ENCODE measurements at regions not wholly inside any gene's neighbourhood (a gene's known extent, or its start where the extent isn't known, plus 50 kb on each side); places are given as distances from the start of the nearest gene placed in this dataset.

DNA sequence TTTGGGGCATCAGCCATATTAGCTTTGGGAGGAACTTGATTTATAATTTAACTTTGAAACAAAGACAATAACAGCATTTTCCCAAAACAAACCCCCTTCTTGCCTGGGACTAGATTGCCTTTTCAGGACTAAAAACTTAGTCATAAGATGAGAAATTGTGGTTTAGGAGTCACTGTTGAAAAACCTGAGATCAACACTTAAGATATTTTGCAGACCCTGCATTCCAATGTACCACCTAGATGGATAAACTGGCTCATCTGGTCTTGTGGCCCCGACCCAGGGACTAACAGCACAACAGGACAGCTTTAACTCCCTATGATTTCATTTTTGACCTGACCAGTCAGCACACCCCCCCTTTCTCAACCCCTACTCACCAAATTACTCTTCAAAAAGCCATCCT is 1165.4 kb downstream of the XPNPEP1 start:
- Histone ChIP-seq H3K4me3 (no peak overlapping the region), H3K9me3 (peaks cover 0 to 3% of the 10 kb centered on the region in 2 donors), H3K27ac (no peak overlapping the region), H3K36me3 (no peaks in the 10 kb centered on the region), H3K27me3 (no peaks in the 10 kb centered on the region), H3K4me1 (no peaks in the 10 kb centered on the region)
- intact Hi-C loops (cut with DNase I; ENCODE audit: low total_unique reads) = no loop called here
- TF ChIP-seq, protein P1, sequence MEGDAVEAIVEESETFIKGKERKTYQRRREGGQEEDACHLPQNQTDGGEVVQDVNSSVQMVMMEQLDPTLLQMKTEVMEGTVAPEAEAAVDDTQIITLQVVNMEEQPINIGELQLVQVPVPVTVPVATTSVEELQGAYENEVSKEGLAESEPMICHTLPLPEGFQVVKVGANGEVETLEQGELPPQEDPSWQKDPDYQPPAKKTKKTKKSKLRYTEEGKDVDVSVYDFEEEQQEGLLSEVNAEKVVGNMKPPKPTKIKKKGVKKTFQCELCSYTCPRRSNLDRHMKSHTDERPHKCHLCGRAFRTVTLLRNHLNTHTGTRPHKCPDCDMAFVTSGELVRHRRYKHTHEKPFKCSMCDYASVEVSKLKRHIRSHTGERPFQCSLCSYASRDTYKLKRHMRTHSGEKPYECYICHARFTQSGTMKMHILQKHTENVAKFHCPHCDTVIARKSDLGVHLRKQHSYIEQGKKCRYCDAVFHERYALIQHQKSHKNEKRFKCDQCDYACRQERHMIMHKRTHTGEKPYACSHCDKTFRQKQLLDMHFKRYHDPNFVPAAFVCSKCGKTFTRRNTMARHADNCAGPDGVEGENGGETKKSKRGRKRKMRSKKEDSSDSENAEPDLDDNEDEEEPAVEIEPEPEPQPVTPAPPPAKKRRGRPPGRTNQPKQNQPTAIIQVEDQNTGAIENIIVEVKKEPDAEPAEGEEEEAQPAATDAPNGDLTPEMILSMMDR (IDR thresholded peaks at IDR 0.05) = no peak
- no peak for TF ChIP-seq POLR2A (IDR thresholded peaks at IDR 0.05)
- DNase-seq = no peak

DNA sequence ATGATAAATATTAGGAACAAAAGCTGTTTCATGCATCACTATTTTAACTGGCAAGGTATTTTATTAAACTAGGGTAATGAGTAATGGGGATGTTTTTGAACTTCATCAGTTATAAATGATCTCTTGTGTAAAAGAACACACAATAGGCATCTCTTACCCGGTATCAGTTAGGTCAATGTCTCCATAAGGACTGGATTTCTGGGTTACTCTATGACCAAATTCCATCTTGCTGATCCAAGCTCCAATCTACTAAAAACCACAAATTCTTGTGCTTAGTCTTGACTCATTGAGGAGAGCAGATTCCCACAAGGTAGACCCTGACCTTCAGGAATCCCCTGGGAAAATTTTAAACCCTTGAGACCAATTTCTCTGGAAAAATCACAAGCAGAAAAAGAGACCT is 1167.7 kb downstream of the XPNPEP1 start:
- no peaks in the 10 kb centered on the region for H3K4me1 ChIP-seq
- intact Hi-C loops (cut with DNase I; ENCODE audit: low total_unique reads) = no loop called here
- DNase-seq = no peak
- H3K27me3 ChIP-seq = no peaks in the 10 kb centered on the region
- H3K9me3 ChIP-seq = peaks cover 0 to 3% of the 10 kb centered on the region in 2 donors
- no peak overlapping the region for H3K27ac ChIP-seq
- TF ChIP-seq, protein P1 (IDR thresholded peaks at IDR 0.05) = no peak
- no peak for TF ChIP-seq POLR2A (IDR thresholded peaks at IDR 0.05)
- no peak overlapping the region for H3K4me3 ChIP-seq
- H3K36me3 ChIP-seq = no peaks in the 10 kb centered on the region

DNA sequence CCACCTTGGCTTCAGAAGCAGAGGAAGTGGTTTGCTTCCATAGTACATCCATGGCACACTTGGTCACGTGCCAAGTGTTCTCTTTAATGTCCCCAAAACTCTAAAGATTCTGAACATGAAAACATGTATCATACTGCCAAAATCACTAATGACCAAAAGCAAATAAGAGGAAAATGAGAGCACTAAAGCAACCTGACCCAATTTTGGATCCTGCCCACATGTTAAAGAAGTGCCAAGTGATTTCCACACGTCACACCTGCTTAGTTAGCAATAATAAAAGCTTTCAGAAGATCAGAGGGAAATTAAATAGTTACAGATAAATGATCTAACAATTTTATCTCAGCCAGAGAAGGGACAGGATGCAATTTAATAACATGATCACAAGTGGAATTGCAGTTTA is 1170.0 kb downstream of the XPNPEP1 start:
- Histone ChIP-seq H3K4me3 (no peak overlapping the region), H3K36me3 (no peaks in the 10 kb centered on the region), H3K9me3 (peaks cover 0 to 3% of the 10 kb centered on the region in 2 donors), H3K4me1 (no peaks in the 10 kb centered on the region), H3K27ac (no peak overlapping the region), H3K27me3 (no peaks in the 10 kb centered on the region)
- no peak for DNase-seq
- TF ChIP-seq, protein P1 (IDR thresholded peaks at IDR 0.05) = no peak
- no peak for TF ChIP-seq POLR2A (IDR thresholded peaks at IDR 0.05)
- intact Hi-C loops (cut with DNase I; ENCODE audit: low total_unique reads) = no loop called here

DNA sequence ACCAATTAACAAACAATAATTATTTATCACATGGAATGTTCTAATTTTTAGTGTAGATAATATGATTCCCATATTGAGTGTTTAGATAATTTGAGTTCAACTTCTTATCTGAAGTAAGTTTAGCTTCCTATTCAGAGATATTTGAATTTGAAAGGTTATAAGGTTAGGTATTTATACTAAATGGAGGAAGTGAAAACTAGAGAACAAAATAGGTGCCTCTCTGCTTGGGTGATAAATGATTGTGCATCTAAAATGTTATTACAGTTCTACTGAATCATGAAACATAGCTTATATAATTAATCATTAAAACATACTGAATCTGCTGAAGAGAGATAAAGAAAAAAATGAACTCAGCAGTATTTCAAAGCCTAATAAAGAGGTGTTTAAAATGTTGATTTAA is 1174.3 kb downstream of the XPNPEP1 start:
- no peaks in the 10 kb centered on the region for H3K9me3 ChIP-seq
- DNase-seq = no peak
- TF ChIP-seq, protein P1 (IDR thresholded peaks at IDR 0.05) = no peak
- TF ChIP-seq POLR2A (IDR thresholded peaks at IDR 0.05) = no peak
- H3K4me1 ChIP-seq = no peaks in the 10 kb centered on the region
- no peaks in the 10 kb centered on the region for H3K36me3 ChIP-seq
- no peak overlapping the region for H3K4me3 ChIP-seq
- intact Hi-C loops (cut with DNase I; ENCODE audit: low total_unique reads) = no loop called here
- H3K27me3 ChIP-seq = no peaks in the 10 kb centered on the region
- no peak overlapping the region for H3K27ac ChIP-seq

DNA sequence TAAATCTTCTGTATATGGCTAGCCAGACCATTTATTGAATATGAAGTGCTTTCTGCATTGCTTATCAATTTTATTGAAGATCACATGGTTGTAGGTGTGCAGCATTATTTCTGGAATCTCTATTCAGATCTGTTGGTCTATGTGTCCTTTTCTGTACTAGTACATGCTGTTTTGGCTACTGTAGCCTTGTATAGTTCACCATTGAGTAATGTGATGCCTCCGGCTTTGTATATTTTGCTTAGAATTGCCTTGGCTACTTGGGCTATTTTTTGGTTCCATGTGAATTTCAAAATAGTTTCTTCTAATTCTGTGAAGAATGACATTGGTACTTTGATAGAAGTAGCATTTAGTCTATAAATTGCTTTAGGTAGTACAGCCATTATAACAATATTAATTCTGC is 1187.2 kb downstream of the XPNPEP1 start:
- Histone ChIP-seq H3K27ac (no peak overlapping the region), H3K4me3 (no peak overlapping the region), H3K9me3 (no peaks in the 10 kb centered on the region), H3K27me3 (no peaks in the 10 kb centered on the region), H3K36me3 (no peaks in the 10 kb centered on the region), H3K4me1 (no peaks in the 10 kb centered on the region)
- intact Hi-C loops (cut with DNase I; ENCODE audit: low total_unique reads) = no loop called here
- TF ChIP-seq, protein P1 (IDR thresholded peaks at IDR 0.05) = no peak
- TF ChIP-seq POLR2A (IDR thresholded peaks at IDR 0.05) = no peak
- no peak for DNase-seq

All from uterus (tissue), 3 donors.